Stimulated activated effector memory CD8-positive, alpha-beta T cell treated with anti-CD3 and anti-CD28 coated beads, Interleukin-12 subunit alpha, Interleukin-12 subunit beta, amount 100 ng/mL, for 72 hours (primary cell): ENCODE measurements at regions not wholly inside any gene's neighbourhood (a gene's known extent, or its start where the extent isn't known, plus 50 kb on each side); places are given as distances from the start of the nearest gene placed in this dataset.
A peak's percentile ranks its signal among the peaks of the same experiment; 100 is the strongest.

Experiments
- ATAC-seq: fragments of 150-1000 bp; cut with Tn5 transposase; 2 replicates; pipeline ENCODE4 v1.10.0; 2021
- DNase-seq, 2 donors: peaks; one replicate each; pipeline ENCODE4 v3.0.0; 2021 to 2022; ENCODE audit warnings: low spot score in 2 of 2
- H3K27ac Mint-ChIP-seq: one replicate; pipeline ENCODE4 v1.8.0; 2022; ENCODE audit warnings: mild to moderate bottlenecking, mixed read lengths
- H3K36me3 Mint-ChIP-seq: one replicate; pipeline ENCODE4 v1.8.0; 2022; ENCODE audit warnings: mild to moderate bottlenecking, mixed read lengths
- H3K4me1 Mint-ChIP-seq: one replicate; pipeline ENCODE4 v1.8.0; 2022; ENCODE audit warnings: mixed read lengths
- H3K4me3 Mint-ChIP-seq: one replicate; pipeline ENCODE4 v1.8.0; 2022; ENCODE audit warnings: mild to moderate bottlenecking, mixed read lengths
- H3K9me3 Mint-ChIP-seq: one replicate; pipeline ENCODE4 v1.8.0; 2022; ENCODE audit warnings: mixed read lengths

GRCh38 chr11:112408517-112408916, 147.9 kb upstream of the PLET1 start:
- DNase-seq, result peak in 1 of 2 donors; percentile 30
- Mint-ChIP-seq H3K4me3 (no peak overlapping the region), H3K36me3 (no peaks in the 10 kb centered on the region), H3K27ac (no peak overlapping the region), H3K4me1 (peaks cover 7% of the 10 kb centered on the region), H3K9me3 (peaks cover 8% of the 10 kb centered on the region)
- no peak for ATAC-seq

GRCh38 chr11:112410325-112410724, 149.7 kb upstream of the PLET1 start:
- Mint-ChIP-seq H3K9me3 (peaks cover 10% of the 10 kb centered on the region), H3K27ac (no peak overlapping the region), H3K36me3 (no peaks in the 10 kb centered on the region), H3K4me3 (no peak overlapping the region), H3K4me1 (peaks cover 7% of the 10 kb centered on the region)
- DNase-seq, result no peak
- ATAC-seq, result peak; percentile 70

DNA sequence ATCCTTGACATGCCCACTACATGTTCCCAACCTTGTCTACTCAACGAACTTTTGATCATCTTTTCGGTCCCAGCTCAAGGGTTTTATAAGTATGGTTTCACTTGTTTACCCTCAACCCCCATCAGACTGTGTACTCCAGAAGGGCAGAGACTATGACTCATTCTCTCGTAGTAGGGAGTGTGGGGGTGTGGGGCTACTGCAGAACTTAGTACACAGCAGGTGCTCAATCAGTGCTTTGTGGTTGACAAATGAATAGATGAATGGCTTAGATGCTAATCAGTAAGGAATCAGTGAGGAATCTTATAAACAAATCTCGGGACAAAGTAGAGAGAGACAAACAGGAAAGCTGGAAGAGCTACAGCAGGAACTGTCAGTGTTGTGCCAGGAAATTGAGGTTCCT, 151.7 kb upstream of the PLET1 start:
- H3K36me3 Mint-ChIP-seq, result no peaks in the 10 kb centered on the region
- peaks cover 7% of the 10 kb centered on the region for H3K4me1 Mint-ChIP-seq
- H3K4me3 Mint-ChIP-seq, result no peak overlapping the region
- peaks cover 10% of the 10 kb centered on the region for H3K9me3 Mint-ChIP-seq
- ATAC-seq (peak; percentile 50), DNase-seq (no peak)
- H3K27ac Mint-ChIP-seq, result no peak overlapping the region

DNA sequence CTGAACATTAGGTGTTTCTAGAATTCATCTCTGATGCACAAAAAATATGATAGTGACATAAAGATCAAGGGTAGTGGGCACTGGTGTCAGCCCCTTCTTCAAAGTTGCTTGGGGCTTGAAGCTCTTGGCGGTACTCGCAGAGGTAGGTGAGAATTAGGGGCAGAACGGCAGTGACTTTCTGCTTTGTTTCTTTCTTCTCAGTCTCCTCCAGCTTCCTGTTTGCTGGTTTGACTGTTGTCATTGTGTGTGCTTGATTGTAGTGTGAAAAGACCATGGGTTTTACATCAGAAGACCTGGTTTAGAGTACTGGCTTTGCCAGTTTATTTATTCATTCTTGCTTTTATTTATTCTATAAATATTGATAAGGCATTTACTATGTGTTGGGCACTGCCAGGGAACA, 156.7 kb upstream of the PLET1 start:
- Mint-ChIP-seq H3K4me3 (no peak overlapping the region), H3K27ac (no peak overlapping the region), H3K9me3 (peaks cover 4% of the 10 kb centered on the region), H3K36me3 (no peaks in the 10 kb centered on the region), H3K4me1 (peaks cover 4% of the 10 kb centered on the region)
- no peak for DNase-seq
- no peak for ATAC-seq

GRCh38 chr11:112418438-112418837, 157.8 kb upstream of the PLET1 start:
- Mint-ChIP-seq H3K4me1 (no peaks in the 10 kb centered on the region), H3K4me3 (no peak overlapping the region), H3K36me3 (no peaks in the 10 kb centered on the region), H3K9me3 (peaks cover 2% of the 10 kb centered on the region), H3K27ac (no peak overlapping the region)
- DNase-seq (no peak), ATAC-seq (peak; percentile 8)

- no peak overlapping the region for H3K27ac Mint-ChIP-seq
- H3K9me3 Mint-ChIP-seq, result no peaks in the 10 kb centered on the region
- ATAC-seq, result no peak
- H3K36me3 Mint-ChIP-seq, result no peaks in the 10 kb centered on the region
- no peak for DNase-seq
- H3K4me3 Mint-ChIP-seq, result no peak overlapping the region
- no peaks in the 10 kb centered on the region for H3K4me1 Mint-ChIP-seq
Observed at GRCh38 chr11:112421879-112422278, 161.2 kb upstream of the PLET1 start.

DNA sequence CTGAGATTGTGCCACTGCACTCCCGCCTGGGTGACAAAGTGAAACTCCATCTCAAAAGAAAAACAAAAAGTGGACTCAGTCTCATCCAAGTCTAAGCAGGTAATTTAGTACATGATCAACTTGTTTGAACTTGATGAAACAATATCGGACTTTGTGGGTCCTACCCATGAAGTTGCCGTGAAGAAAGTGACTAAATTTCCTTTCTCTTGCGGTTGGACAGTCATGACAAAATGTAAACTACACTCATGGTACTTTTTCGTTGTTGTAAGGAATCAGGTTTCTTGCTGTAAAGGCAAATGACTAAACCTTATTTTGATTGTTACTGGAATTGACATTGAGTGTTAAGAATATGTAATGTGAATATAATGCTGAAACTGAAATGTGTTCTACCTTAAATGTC, 164.5 kb upstream of the PLET1 start:
- H3K9me3 Mint-ChIP-seq, result peaks cover 3% of the 10 kb centered on the region
- H3K4me3 Mint-ChIP-seq, result no peak overlapping the region
- no peak overlapping the region for H3K27ac Mint-ChIP-seq
- no peak for DNase-seq
- no peak for ATAC-seq
- H3K36me3 Mint-ChIP-seq, result no peaks in the 10 kb centered on the region
- H3K4me1 Mint-ChIP-seq, result no peaks in the 10 kb centered on the region

DNA sequence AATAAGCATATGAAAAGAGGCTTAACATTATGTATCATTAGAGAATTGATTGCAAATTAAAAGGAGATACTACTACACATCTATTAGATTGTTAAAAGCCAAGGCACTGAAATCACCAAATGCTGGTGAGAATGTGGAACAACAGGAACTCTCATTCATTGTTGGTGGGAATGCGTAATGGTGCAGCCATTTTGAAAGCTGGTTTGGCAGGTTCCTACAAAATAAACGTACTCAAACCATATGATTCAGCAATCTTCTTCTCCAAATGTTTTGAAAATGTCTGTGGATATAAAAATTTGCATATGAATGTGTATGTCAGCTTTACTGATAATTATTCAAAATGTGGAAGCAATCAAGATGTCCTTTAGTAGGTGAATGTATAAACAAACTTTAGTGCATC, 176.4 kb upstream of the PLET1 start:
- Mint-ChIP-seq H3K9me3 (peaks cover 9% of the 10 kb centered on the region), H3K4me1 (no peaks in the 10 kb centered on the region), H3K4me3 (no peak overlapping the region), H3K27ac (no peak overlapping the region), H3K36me3 (no peaks in the 10 kb centered on the region)
- DNase-seq (no peak), ATAC-seq (no peak)

DNA sequence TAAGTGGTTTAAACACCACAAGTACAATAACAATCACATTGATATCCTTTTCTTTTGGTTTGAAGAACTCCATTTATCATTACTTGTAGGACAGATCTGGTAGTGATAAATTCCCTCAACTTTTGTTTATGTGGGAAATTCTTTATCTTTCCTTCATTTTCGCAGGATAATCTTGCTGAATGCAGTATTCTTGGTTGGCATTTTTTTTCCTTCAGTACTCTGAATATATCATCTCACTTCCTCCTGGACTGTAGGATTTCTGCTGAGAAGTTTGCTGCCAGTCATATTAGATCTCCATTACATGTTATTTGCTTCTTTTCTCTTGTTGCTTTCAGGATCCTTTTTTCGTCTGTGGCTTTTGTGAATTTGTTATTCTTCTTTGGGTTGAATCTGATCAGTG, 179.0 kb upstream of the PLET1 start:
- no peaks in the 10 kb centered on the region for H3K36me3 Mint-ChIP-seq
- H3K9me3 Mint-ChIP-seq, result peaks cover 9% of the 10 kb centered on the region
- no peak overlapping the region for H3K27ac Mint-ChIP-seq
- no peak for DNase-seq
- no peaks in the 10 kb centered on the region for H3K4me1 Mint-ChIP-seq
- ATAC-seq, result no peak
- H3K4me3 Mint-ChIP-seq, result no peak overlapping the region

GRCh38 chr11:112440518-112440917, 179.9 kb upstream of the PLET1 start:
- Mint-ChIP-seq H3K36me3 (no peaks in the 10 kb centered on the region), H3K9me3 (peaks cover 15% of the 10 kb centered on the region), H3K4me3 (no peak overlapping the region), H3K4me1 (no peaks in the 10 kb centered on the region), H3K27ac (no peak overlapping the region)
- ATAC-seq (no peak), DNase-seq (no peak)

GRCh38 chr11:112448168-112448567, 187.5 kb upstream of the PLET1 start:
- Mint-ChIP-seq H3K4me3 (no peak overlapping the region), H3K4me1 (no peaks in the 10 kb centered on the region), H3K36me3 (no peaks in the 10 kb centered on the region), H3K27ac (no peak overlapping the region), H3K9me3 (peaks cover 6% of the 10 kb centered on the region)
- DNase-seq, result no peak
- peak; percentile 16 for ATAC-seq

DNA sequence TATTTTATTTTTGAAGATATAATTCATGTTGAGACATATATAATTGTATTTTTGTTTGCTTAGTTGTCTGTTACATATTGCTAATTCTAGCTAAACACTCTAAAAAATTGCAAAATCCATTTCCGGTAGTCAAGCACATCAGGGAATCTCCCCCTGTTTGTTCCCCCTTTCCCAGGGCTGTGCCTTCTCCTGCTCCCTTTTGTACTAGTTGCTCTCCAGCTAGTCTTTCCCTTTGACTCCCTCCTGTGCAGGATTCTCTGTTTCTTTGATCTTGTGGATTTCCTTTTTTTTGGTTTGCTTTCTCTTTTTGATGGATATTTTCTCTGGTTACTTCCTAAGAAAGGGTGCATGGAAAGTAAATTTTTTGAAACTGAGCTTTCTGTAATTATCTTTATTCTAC, 188.1 kb upstream of the PLET1 start:
- no peak overlapping the region for H3K27ac Mint-ChIP-seq
- no peaks in the 10 kb centered on the region for H3K4me1 Mint-ChIP-seq
- DNase-seq (no peak), ATAC-seq (no peak)
- peaks cover 6% of the 10 kb centered on the region for H3K9me3 Mint-ChIP-seq
- H3K4me3 Mint-ChIP-seq, result no peak overlapping the region
- no peaks in the 10 kb centered on the region for H3K36me3 Mint-ChIP-seq

DNA sequence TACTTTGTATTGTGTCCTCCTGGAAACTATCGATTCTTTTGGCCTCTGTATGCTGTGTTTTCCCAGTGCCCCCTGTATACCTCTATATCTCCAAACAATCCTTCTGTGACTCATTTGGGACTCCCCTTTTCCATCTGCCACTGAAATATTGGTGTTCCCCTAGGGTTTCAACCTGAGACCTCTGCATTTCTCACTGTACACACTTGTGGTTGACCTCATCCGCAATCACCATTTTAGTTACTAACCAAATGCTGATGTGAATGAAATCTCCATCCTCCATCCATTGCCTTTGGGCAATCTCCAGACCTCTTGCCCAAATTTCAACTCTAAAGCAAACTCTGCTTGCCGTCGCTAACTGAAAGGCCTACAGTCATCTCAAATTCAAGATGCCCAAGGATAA, 190.6 kb upstream of the PLET1 start:
- no peak overlapping the region for H3K27ac Mint-ChIP-seq

GRCh38 chr11:112453601-112454577, 193.2 kb upstream of the PLET1 start:
- ATAC-seq, result no peak
- H3K9me3 Mint-ChIP-seq, result no peaks in the 10 kb centered on the region
- no peaks in the 10 kb centered on the region for H3K36me3 Mint-ChIP-seq
- H3K4me3 Mint-ChIP-seq, result no peak overlapping the region
- peak; percentile 27 to 60 for DNase-seq
- H3K4me1 Mint-ChIP-seq, result no peaks in the 10 kb centered on the region
- no peak overlapping the region for H3K27ac Mint-ChIP-seq

More for the DNA sequence above, 190.6 kb upstream of the PLET1 start:
- DNase-seq, result no peak
- Mint-ChIP-seq H3K36me3 (no peaks in the 10 kb centered on the region), H3K4me1 (no peaks in the 10 kb centered on the region), H3K4me3 (no peak overlapping the region), H3K9me3 (no peaks in the 10 kb centered on the region)
- ATAC-seq, result no peak

GRCh38 chr11:112454841-112455240, 194.2 kb upstream of the PLET1 start:
- no peak overlapping the region for H3K4me3 Mint-ChIP-seq
- H3K27ac Mint-ChIP-seq, result no peak overlapping the region

DNA sequence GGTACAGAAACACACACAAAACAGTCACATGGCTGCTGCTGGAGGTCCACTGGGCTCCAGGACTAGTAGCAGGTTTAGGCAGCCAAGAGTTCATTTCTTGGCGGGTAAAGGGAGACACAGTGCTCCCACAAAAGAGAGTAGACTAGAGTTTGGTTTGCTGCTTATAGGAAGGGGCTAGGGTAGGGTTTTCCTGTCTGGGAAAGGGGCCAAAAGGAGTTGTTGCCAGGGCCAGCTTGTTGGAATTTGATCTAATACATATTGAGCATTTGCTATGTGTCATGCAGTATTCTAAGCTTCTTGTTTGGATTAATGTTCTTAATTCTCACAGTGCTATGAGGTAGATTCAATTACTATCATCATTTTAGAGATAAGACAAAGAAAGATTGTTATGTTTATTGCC, 195.1 kb upstream of the PLET1 start:
- ATAC-seq, result no peak
- H3K4me1 Mint-ChIP-seq, result no peaks in the 10 kb centered on the region
- H3K36me3 Mint-ChIP-seq, result no peaks in the 10 kb centered on the region
- no peak overlapping the region for H3K4me3 Mint-ChIP-seq
- H3K27ac Mint-ChIP-seq, result no peak overlapping the region
- no peak for DNase-seq
- no peaks in the 10 kb centered on the region for H3K9me3 Mint-ChIP-seq

More at GRCh38 chr11:112454841-112455240, 194.2 kb upstream of the PLET1 start:
- Mint-ChIP-seq H3K4me1 (no peaks in the 10 kb centered on the region), H3K36me3 (no peaks in the 10 kb centered on the region), H3K9me3 (no peaks in the 10 kb centered on the region)
- ATAC-seq, result no peak
- DNase-seq, result no peak
